ENCODE measurements at regions not wholly inside any gene's neighbourhood (a gene's known extent, or its start where the extent isn't known, plus 50 kb on each side); places are given as distances from the start of the nearest gene placed in this dataset.

GRCh38 chr22:27241430-27242321 lies 559.9 kb downstream of the MN1 start:
- H3K4me1 ChIP-seq (ENCODE audit: insufficient read depth) = peaks cover 22% of the 10 kb centered on the region
- TF ChIP-seq EP300 (IDR thresholded peaks at IDR 0.05) (no peak), CTCF (IDR thresholded peaks at IDR 0.05) (no peak)
- no peaks in the 10 kb centered on the region for H3K9me3 ChIP-seq
- no peak overlapping the region for H3K4me3 ChIP-seq
- intact Hi-C loops (cut with DNase I) = no loop called here
- H3K36me3 ChIP-seq = no peaks in the 10 kb centered on the region
- DNase-seq = peak; percentile 52 to 82 (median 81)
- H3K27ac ChIP-seq = peak overlapping the region in 1 of 2 donors; percentile 6
- WGBS, 3 donors = 39 to 69% (median 39%) methylated on average over 5 to 8 of the region's 8 CpGs
- no peaks in the 10 kb centered on the region for H3K27me3 ChIP-seq

GRCh38 chr22:27242474-27242873 lies 559.1 kb downstream of the MN1 start:
- peaks cover 26% of the 10 kb centered on the region for H3K4me1 ChIP-seq (ENCODE audit: insufficient read depth)
- peak overlapping the region in 1 of 2 donors; percentile 6 for H3K27ac ChIP-seq
- no peak for DNase-seq
- H3K27me3 ChIP-seq = no peaks in the 10 kb centered on the region
- intact Hi-C loops (cut with DNase I) = no loop called here
- H3K9me3 ChIP-seq = no peaks in the 10 kb centered on the region
- H3K36me3 ChIP-seq = no peaks in the 10 kb centered on the region
- no peak for TF ChIP-seq CTCF (IDR thresholded peaks at IDR 0.05)
- no peak for TF ChIP-seq EP300 (IDR thresholded peaks at IDR 0.05)
- no peak for TF ChIP-seq POLR2A (IDR thresholded peaks at IDR 0.05)
- no peak overlapping the region for H3K4me3 ChIP-seq
- 87 to 97% (median 97%) methylated on average over 6 of the region's 6 CpGs for WGBS, 3 donors

GRCh38 chr22:27242917-27243589 lies 558.5 kb downstream of the MN1 start:
- Histone ChIP-seq H3K4me1 (ENCODE audit: insufficient read depth) (peaks cover 26% of the 10 kb centered on the region), H3K4me3 (no peak overlapping the region), H3K27me3 (no peaks in the 10 kb centered on the region), H3K9me3 (no peaks in the 10 kb centered on the region), H3K27ac (no peak overlapping the region), H3K36me3 (no peaks in the 10 kb centered on the region)
- TF ChIP-seq CTCF (IDR thresholded peaks at IDR 0.05) (no peak), EP300 (IDR thresholded peaks at IDR 0.05) (no peak)
- intact Hi-C loops (cut with DNase I) = no loop called here
- DNase-seq = no peak
- 91 to 94% (median 91%) methylated on average over 12 of the region's 12 CpGs for WGBS, 3 donors

GRCh38 chr22:27244328-27244727 lies 557.2 kb downstream of the MN1 start:
- H3K4me3 ChIP-seq = no peak overlapping the region
- TF ChIP-seq EP300 (IDR thresholded peaks at IDR 0.05) (no peak), POLR2A (IDR thresholded peaks at IDR 0.05) (no peak), CTCF (IDR thresholded peaks at IDR 0.05) (no peak)
- no peaks in the 10 kb centered on the region for H3K27me3 ChIP-seq
- H3K4me1 ChIP-seq (ENCODE audit: insufficient read depth) = peaks cover 24% of the 10 kb centered on the region
- no peaks in the 10 kb centered on the region for H3K36me3 ChIP-seq
- WGBS, 3 donors = 91 to 99% (median 96%) methylated on average over 3 of the region's 3 CpGs
- intact Hi-C loops (cut with DNase I) = no loop called here
- no peak for DNase-seq
- H3K9me3 ChIP-seq = no peaks in the 10 kb centered on the region
- no peak overlapping the region for H3K27ac ChIP-seq
